Endothelial cell of umbilical vein (primary cell): ENCODE measurements at regions not wholly inside any gene's neighbourhood (a gene's known extent, or its start where the extent isn't known, plus 50 kb on each side); places are given as distances from the start of the nearest gene placed in this dataset.

Source experiments
- BruUV-seq: library from RNA; stranded (reverse); fragments of 400-500 nt; replicated peaks from 2 replicates; lab custom pipeline; 2021; lab: Mats Ljungman, UMichigan
- CTCF ChIA-PET: fragments of 300-600, 350-600 bp; sonication (Branson Sonifier 250); formaldehyde crosslinking; loops from one replicate; lab custom pipeline; 2021; ENCODE audit warnings: antibody characterized with exemption, inconsistent platforms; lab: Charles Lee
- POLR2A ChIA-PET: fragments of 300-600, 350-600 bp; sonication (Branson Sonifier 250); formaldehyde crosslinking; loops from one replicate; lab custom pipeline; 2021; ENCODE audit warnings: antibody characterized with exemption, inconsistent platforms; lab: Charles Lee
- DNase-seq: peaks from one replicate; pipeline ENCODE4 v3.0.0-alpha.2; 2011; ENCODE audit warnings: low read depth, low spot score
- FAIRE-seq: peaks from 2 replicates; lab custom pipeline; 2011; peaks lifted over from hg19 to GRCh38; lab: Jason Lieb, UNC
- H2AFZ ChIP-seq: 2 replicates; pipeline ENCODE4 v1.6.0; 2012; ENCODE audit warnings: low read depth, low read length, control low read depth, inconsistent platforms
- H3K27ac ChIP-seq: 2 replicates; pipeline ENCODE4 v1.5.1; 2011; ENCODE audit warnings: low read depth, mild to moderate bottlenecking, control low read depth, low read length, moderate library complexity; ENCODE audit not compliant: insufficient read depth
- H3K27me3 ChIP-seq, 2 experiments: 2 replicates each; pipeline versions ENCODE4 v1.6.0 to v1.6.1; 2011; ENCODE audit warnings: low read length in 2 of 2, mixed read lengths in 1 of 2; ENCODE audit not compliant: control insufficient read depth in 2 of 2, insufficient read depth in 2 of 2
- H3K36me3 ChIP-seq, 2 experiments: 2 replicates in 1 of 2; 3 replicates in 1 of 2; pipeline ENCODE4 v1.5.1; 2011; ENCODE audit warnings: low read length in 2 of 2, mild to moderate bottlenecking in 1 of 2, moderate library complexity in 1 of 2; ENCODE audit not compliant: control insufficient read depth in 2 of 2, insufficient read depth in 2 of 2; ENCODE audit errors: extremely low read depth in 1 of 2
- H3K4me1 ChIP-seq: 3 replicates; pipeline ENCODE4 v1.5.1; 2011; ENCODE audit warnings: mild to moderate bottlenecking, low read length; ENCODE audit not compliant: control insufficient read depth, insufficient read depth; ENCODE audit errors: extremely low read depth
- H3K4me2 ChIP-seq: 2 replicates; pipeline ENCODE4 v1.6.1; 2011; ENCODE audit warnings: low read length, control low read depth, mixed read lengths; ENCODE audit not compliant: insufficient read depth
- H3K4me3 ChIP-seq, 3 experiments: fragments of 200-600 bp in 1 of 3; sonication (generic), shearing (Covaris generic) in 1 of 3; replicated peaks in 1 of 3; 2 replicates each; pipeline ENCODE4 v1.5.1; 2011 to 2016; ENCODE audit warnings: control low read depth in 3 of 3, low read length in 3 of 3, mild to moderate bottlenecking in 2 of 3, inconsistent platforms in 1 of 3, low read depth in 1 of 3, moderate library complexity in 1 of 3; ENCODE audit not compliant: insufficient read depth in 1 of 3
- H3K79me2 ChIP-seq: 2 replicates; pipeline ENCODE4 v1.6.0; 2012; ENCODE audit warnings: low read length, inconsistent platforms; ENCODE audit not compliant: control insufficient read depth, insufficient read depth
- H3K9ac ChIP-seq: replicated peaks from 2 replicates; pipeline ENCODE3; 2011; ENCODE audit warnings: low read length, control low read depth; ENCODE audit not compliant: insufficient read depth; ENCODE audit errors: extremely low read depth
- H3K9me1 ChIP-seq: replicated peaks from 3 replicates; pipeline ENCODE4 v1.6.0; 2011; ENCODE audit warnings: mild to moderate bottlenecking, low read length; ENCODE audit not compliant: control insufficient read depth, insufficient read depth; ENCODE audit errors: extremely low read depth
- H3K9me3 ChIP-seq: replicated peaks from 2 replicates; pipeline ENCODE4 v1.5.1; 2012; ENCODE audit warnings: low read length, inconsistent platforms; ENCODE audit not compliant: control insufficient read depth, insufficient read depth
- H4K20me1 ChIP-seq: replicated peaks from 2 replicates; pipeline ENCODE3; 2011; ENCODE audit warnings: mild to moderate bottlenecking, low read length; ENCODE audit not compliant: control insufficient read depth, insufficient read depth; ENCODE audit errors: extremely low read depth
- CTCF ChIP-seq, 2 donors: IDR thresholded peaks; 1 replicate in 1 of 2; 2 replicates in 1 of 2; pipeline ENCODE4 v1.5.1; 2011; ENCODE audit warnings: low read length in 2 of 2, mild to moderate bottlenecking in 2 of 2, moderate library complexity in 2 of 2, control low read depth in 1 of 2, inconsistent platforms in 1 of 2, low read depth in 1 of 2; ENCODE audit not compliant: insufficient read depth in 1 of 2; ENCODE audit errors: extremely low read depth in 1 of 2
- EZH2 ChIP-seq: IDR thresholded peaks from 2 replicates; pipeline ENCODE4 v1.6.1; 2012; ENCODE audit warnings: borderline replicate concordance, low read depth, mild to moderate bottlenecking, moderate library complexity, low read length, inconsistent platforms; ENCODE audit not compliant: severe bottlenecking
- FOS ChIP-seq: IDR thresholded peaks from 2 replicates; pipeline ENCODE4 v1.6.1; 2011; ENCODE audit warnings: mild to moderate bottlenecking, low read length, moderate library complexity, borderline replicate concordance; ENCODE audit not compliant: insufficient read depth
- GATA2 ChIP-seq: IDR thresholded peaks from 2 replicates; pipeline ENCODE4 v1.7.0; 2011; ENCODE audit warnings: low read depth, mild to moderate bottlenecking, moderate library complexity, mixed read lengths, low read length; ENCODE audit not compliant: insufficient read length, insufficient read depth
- JUN ChIP-seq: IDR thresholded peaks from 2 replicates; pipeline ENCODE4 v1.6.1; 2011; ENCODE audit warnings: borderline replicate concordance, low read depth; ENCODE audit not compliant: insufficient read length, insufficient read depth
- MAX ChIP-seq: IDR thresholded peaks from 2 replicates; pipeline ENCODE4 v1.6.1; 2011; ENCODE audit not compliant: insufficient read depth, insufficient read length
- POLR2A ChIP-seq: IDR thresholded peaks from 2 replicates; pipeline ENCODE4 v1.6.1; 2012; ENCODE audit warnings: low read depth, mild to moderate bottlenecking, control low read depth, low read length
- POLR2AphosphoS5 ChIP-seq: IDR thresholded peaks from 2 replicates; pipeline ENCODE4 v1.6.1; 2012; ENCODE audit warnings: low read depth, mild to moderate bottlenecking, control low read depth, low read length, moderate library complexity; ENCODE audit not compliant: insufficient read depth
- dilution Hi-C: fragments of 300-500 bp; cut with MboI; formaldehyde crosslinking; loops from one replicate; pipeline ENCODE4 v1.15.0; 2019; ENCODE audit warnings: low sequenced_read_pairs; ENCODE audit not compliant: extremely low pct_ligation_motif_present
- intact Hi-C: fragments of 100-400 bp; cut with micrococcal nuclease; formaldehyde crosslinking; loops from one replicate; pipeline ENCODE4 v1.10.0; 2022

DNA sequence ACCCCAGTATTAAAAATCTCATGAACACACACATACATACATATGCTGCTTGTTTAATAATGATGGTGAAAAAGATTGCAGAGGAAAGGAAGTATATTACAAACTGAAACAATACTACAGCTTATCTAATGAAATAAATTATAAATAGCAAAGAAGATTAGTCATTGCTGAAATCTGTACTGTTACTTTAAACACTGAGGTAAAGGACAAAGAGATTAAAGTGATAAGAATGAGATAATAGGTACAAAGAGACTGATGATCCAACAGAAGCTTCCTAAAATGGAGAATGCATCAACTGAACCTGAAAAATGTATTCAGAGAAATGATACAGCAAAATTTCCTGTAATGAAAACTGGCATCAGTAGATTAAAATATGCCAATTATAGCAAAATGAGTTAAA is 91.5 kb upstream of the KCND2 start:
- ChIA-PET CTCF (no interaction called here), POLR2A (no interaction called here)
- H3K27ac ChIP-seq = no peak overlapping the region
- H3K4me3 ChIP-seq = no peak overlapping the region
- TF ChIP-seq JUN (no peak), MAX (no peak), POLR2A (no peak), FOS (no peak), CTCF (IDR thresholded peaks at IDR 0.05; ENCODE audit: extremely low read depth in 1 of 2, insufficient read depth in 1 of 2, low read depth in 1 of 2, low read length in 2 of 2) (no peak), GATA2 (no peak), POLR2AphosphoS5 (no peak), EZH2 (no peak)
- no peak overlapping the region for H2AFZ ChIP-seq
- BruUV-seq = no TSS peak
- intact Hi-C loops = no loop called here
- H3K4me1 ChIP-seq = no peaks in the 10 kb centered on the region
- no peaks in the 10 kb centered on the region for H3K27me3 ChIP-seq
- no peak overlapping the region for H3K4me2 ChIP-seq
- H3K9ac ChIP-seq = no peak overlapping the region
- H3K79me2 ChIP-seq = no peaks in the 10 kb centered on the region
- H3K9me3 ChIP-seq = no peaks in the 10 kb centered on the region
- FAIRE-seq (no peak), DNase-seq (no peak)
- H4K20me1 ChIP-seq = no peaks in the 10 kb centered on the region
- dilution Hi-C loops = no loop called here
- no peaks in the 10 kb centered on the region for H3K9me1 ChIP-seq
- H3K36me3 ChIP-seq = no peaks in the 10 kb centered on the region
